HG03175 (cell line): ENCODE measurements at regions not wholly inside any gene's neighbourhood (a gene's known extent, or its start where the extent isn't known, plus 50 kb on each side); places are given as distances from the start of the nearest gene placed in this dataset.
"Not testable (repeated sequence)": the region's sequence is repeated elsewhere in the genome, so short reads cannot be mapped to it uniquely, and the experiment has no call there.

ENCODE experiments used
- ATAC-seq: cut with Tn5 transposase; IDR thresholded peaks from one replicate; pipeline ENCODE4 v1.9.1; 2021; ENCODE audit warnings: mild to moderate bottlenecking, moderate library complexity; ENCODE audit not compliant: unreplicated experiment

DNA sequence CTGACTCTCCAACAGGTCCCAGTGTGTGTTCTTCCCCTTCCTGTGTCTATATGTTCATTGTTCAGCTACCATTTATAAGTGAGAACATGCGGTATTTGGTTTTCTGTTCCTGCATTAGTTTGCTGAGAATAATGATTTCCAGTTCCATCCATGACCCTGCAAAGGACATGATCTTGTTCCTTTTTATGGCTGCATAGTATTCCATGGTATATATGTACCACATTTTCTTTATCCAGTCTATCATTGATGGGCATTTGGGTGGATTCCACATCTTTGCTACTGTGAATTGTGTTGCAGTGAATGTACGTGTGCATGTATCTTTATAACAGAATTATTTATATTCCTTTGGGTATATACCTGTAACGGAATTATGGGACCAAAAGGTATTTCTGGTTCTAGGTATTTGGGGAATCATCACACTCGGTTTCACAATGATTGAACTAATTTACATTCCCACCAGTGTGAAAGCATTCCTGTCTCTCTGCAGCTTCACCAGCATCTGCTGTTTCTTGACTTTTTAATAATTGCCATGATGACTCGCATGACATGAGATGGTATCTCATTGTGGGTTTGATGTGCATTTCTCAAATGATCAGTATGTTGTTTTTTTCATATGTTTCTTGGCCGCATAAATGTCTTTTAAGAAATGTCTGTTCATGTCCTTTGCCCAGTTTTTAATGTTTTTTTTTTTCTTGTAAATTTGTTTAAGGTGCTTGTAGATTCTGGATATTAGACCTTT lies 60.2 kb downstream of the LSMEM1 start:
- ATAC-seq: no peak

GRCh38 chr7:112546723-112547513 lies 66.1 kb downstream of the LSMEM1 start:
- ATAC-seq: no peak

DNA sequence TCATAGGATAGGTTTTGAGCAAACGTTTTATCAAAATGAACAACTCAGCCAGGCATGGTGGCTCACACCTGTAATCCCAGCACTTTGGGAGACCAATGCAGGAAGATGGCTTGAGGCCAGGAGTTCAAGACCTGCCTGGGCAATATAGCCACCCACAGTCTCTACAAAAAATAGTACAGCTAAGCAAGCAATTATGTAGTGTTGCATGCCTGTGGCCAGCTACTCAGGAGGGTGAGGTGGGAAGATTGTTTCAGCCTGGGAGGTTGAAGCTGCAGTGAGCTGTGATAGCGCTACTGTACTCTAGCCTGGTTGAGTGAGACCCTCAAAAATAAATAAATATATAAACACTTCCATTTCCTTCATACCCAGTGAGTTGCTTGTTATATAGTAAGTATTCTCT lies 67.1 kb downstream of the LSMEM1 start:
- no peak for ATAC-seq

GRCh38 chr7:112550468-112551060 lies 69.8 kb downstream of the LSMEM1 start:
- ATAC-seq: peak; percentile 86

DNA sequence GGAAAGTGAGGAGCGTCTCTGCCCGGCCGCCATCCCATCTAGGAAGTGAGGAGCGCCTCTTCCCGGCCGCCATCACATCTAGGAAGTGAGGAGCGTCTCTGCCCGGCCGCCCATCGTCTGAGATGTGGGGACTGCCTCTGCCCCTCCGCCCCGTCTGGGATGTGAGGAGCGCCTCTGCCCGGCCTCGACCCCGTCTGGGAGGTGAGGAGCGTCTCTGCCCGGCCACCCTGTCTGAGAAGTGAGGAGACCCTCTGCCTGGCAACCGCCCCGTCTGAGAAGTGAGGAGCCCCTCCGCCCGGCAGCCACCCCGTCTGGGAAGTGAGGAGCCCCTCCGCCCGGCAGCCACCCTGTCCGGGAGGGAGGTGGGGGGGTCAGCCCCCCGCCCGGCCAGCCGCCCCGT lies 70.7 kb downstream of the LSMEM1 start:
- not testable (repeated sequence) for ATAC-seq

- ATAC-seq: no peak
These were observed 73.8 kb downstream of the LSMEM1 start for GRCh38 chr7:112554591-112554990.

DNA sequence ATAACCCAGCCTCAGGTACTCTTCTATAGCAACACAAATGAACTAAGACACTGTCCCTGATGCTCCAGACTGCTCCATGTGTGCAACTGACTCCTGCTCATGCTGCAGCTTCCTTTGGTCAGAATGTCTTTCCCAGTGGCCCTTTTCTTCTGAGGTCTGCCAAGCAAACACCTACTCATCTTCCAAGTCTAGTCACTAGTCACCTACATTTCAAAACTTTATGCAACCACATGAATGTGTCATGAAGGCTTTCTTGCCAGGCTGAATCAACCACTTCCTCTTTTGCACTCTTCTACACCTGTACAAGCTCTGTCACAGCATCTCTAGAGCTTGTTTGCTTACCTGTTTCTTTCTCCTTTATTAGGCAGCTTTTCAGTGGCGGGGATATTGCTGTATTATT lies 75.8 kb downstream of the LSMEM1 start:
- peak; percentile 92 for ATAC-seq

DNA sequence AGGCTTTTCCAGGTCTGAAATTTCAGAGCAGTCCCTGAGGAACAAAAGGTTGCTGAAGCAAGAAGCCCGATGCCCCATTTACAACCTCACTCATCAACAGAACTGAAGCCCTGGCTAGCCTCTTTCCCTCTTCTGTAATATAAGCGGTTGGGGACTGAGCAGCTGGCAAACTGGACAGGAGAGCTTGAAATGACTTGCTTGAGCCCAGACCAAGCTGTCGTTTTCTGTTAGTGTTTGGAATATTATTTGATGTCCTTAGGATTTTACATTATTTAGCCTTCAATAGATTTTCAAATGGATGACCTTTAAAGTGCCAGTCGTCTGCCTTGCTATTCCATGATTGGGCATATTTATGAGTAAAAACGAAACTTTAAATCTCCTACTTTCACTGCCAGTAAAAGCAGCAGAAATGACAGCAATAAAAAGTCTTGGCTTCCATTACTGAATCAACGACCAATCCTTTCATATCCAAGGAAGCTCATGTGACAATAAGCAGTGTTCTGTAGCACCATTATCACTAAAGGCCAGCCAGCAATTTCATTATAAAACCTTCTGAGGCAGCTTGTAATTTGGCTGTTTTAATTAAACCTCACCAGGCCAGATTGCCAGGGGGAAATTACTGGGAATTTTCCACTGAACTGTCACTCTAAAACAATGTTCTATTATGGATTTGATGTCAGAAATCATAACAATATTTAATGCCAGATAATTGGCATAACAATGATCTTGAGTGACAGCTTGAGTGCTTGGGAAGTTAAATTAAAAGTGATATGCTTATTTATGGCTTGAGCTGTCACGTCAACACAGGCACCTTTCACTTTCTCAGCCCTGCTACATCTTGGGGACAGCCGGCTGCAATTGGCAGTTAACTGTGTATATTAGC lies 85.9 kb downstream of the LSMEM1 start:
- ATAC-seq: no peak

DNA sequence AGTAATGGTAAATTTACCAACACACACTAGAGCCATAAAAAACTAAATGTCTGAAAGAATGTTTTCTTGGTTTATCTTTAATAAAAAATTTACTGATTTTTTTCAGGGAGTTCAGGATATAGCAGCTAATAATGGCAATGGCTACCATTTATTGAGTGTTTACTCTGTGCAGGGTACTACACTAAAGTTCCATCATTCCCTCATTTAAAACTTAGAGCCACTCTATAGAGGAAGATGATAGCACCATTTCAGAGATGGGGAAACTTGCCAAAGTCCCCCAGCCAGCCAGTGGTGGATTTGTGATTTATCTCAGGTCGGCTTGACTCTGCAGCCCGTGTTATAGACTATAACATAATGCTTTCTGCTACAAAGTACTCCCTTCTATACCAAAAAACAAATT lies 86.6 kb downstream of the LSMEM1 start:
- ATAC-seq: no peak

DNA sequence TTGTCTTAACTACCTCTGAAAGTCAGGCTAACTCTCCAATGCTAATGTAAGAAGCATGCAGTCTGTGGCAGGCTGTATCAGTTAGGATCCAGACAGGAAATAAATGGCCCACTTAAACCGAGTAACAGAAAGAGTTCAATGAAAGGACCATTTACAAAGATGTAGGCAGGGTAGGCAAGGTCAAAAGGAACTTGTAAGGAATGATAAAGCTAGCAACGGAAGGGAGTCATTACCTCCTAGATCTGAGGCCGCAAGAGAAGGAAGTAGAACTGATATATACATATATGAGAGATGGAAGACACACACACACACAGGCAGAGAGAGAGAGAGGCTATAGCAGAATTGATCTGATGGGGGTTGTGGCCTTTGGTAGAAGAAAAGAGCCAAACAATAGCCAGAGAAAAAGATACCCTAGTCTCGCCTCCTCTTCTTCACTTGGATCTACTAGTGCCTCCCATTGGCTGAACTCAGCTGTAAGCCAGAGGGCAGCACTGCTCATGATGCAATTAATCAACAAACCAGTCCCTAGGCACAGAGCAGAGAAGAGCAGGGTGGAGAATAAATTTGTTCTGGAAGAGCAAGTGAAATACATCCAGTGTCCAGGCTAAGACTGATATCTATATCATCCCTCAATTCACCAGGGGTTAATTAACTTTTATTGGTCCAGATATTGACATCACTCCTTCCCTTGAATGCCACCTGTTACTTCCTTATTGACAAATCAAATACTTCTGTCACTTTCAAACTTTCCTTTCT lies 91.2 kb downstream of the LSMEM1 start:
- ATAC-seq: no peak

GRCh38 chr7:112572669-112573301 lies 92.0 kb downstream of the LSMEM1 start:
- no peak for ATAC-seq

DNA sequence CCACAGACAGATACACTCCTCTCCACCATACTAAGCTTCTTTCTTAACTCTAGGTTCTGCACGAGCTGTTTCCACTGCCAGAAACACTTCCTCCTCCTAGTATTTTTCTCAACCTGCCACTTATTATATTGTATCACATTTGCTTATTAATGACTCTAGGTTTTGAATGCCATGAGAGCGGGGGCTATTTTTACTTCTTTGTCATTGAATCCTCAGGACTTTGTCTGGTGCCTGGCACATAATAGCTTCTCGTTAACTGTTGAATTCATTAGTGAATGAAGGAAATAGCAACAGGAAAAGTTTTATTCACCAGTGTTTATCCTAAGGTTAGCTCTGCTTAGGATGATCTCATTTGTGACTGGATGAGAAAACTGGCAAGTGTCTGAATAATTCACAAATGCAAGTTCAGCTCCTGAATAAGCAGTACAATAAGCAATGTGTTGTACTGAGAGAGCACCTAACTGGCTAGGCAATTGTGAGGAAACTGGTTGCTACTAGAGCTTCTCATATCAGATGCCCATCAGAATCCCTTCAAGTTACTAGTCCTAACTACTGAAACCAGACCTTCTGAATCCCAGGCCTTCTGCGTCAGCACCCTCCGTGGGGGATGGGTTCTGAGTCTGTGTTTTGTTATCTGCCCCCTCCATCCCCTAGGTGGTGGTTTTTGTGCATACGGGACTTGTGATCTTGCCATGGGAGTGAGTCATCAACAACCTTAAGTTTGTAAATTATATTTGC lies 92.7 kb downstream of the LSMEM1 start:
- ATAC-seq: no peak

DNA sequence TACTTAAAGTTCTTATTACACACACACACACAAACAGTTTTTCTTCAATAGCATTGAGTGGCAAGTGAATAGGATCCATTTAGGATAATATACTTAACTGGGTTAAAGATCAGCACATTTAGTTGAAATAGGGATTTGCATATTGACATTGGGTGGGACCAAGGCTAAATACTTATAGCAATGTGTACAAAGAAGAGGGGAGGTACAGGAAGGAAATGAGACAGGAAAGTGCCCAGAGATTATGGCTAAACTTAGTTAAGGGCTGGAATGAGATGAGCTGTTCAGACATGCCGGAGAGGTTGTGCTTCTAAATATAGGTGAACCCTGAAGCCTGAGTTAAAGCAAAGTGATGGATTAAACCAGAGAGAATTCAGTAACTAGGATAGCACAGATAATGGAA lies 95.1 kb downstream of the LSMEM1 start:
- no peak for ATAC-seq

GRCh38 chr7:112579388-112579787 lies 98.6 kb downstream of the LSMEM1 start:
- ATAC-seq: no peak

DNA sequence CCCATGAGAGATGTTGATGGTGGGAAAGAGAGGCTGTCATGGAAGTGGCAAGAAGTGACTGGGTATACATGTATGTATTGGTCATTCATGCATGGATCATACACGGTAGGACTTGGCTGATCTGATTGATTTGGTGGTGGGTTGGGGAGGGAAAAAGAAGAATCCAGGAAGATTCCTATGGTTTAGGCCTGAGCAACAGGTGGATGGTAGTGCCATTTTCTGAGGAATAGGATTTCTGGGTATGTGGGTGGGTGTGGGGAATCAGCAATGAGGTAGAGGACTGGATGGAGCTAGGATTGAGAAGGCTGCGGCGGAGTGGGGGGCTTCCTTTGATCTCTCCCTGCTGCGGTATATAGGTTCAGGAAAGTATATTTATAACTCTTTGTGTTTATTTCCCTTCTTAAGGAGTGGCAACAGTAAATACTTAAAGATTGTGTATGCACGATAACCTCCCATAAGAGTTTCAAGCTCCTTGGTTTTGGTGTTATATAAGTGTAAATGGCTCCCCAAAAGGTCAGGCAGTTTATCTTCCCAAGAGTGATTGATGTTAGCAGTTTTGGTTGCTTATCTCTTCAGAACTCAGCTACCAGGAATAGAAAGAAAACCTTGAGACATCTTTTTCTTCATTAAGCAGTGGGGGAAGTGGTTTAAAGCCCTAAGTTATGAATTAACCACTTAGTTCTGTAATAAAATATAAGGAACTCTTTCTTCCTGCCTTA lies 100.1 kb downstream of the LSMEM1 start:
- ATAC-seq: no peak

DNA sequence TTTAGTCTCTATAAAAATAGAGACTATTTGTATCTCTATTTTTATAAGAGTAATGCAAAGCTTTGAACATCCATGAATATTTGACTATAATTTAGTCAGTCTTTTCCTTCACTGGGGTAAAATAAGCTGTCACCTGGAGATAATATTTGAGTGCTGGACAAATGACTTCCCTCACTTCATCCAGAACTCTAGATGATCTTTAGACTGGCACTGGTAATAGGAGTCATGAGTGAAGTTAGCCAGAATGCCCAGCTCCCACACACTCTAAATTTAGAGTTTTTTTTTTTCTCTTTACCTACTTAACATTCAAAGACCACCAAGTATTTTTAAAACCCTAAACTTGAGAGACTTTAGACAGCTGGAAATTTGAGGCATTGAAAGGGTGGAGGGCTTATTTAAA lies 100.7 kb downstream of the LSMEM1 start:
- no peak for ATAC-seq

- no peak for ATAC-seq
These were observed 103.5 kb downstream of the LSMEM1 start for GRCh38 chr7:112584290-112584689.

- ATAC-seq: no peak
These were observed 106.7 kb downstream of the LSMEM1 start for GRCh38 chr7:112587504-112587903.
